Neuronal stem cell (in vitro differentiated cells): ENCODE measurements at regions not wholly inside any gene's neighbourhood (a gene's known extent, or its start where the extent isn't known, plus 50 kb on each side); places are given as distances from the start of the nearest gene placed in this dataset.

Experiments
- DNase-seq: peaks from one replicate; pipeline ENCODE4 v3.0.0-alpha.2; 2013; ENCODE audit warnings: low spot score
- H2AFZ ChIP-seq: one replicate; pipeline ENCODE4 v1.6.1; 2013; ENCODE audit warnings: mild to moderate bottlenecking, low read length, inconsistent platforms
- H2AK5ac ChIP-seq: 2 replicates; pipeline ENCODE4 v1.6.1; 2013; ENCODE audit warnings: low read depth, mild to moderate bottlenecking, inconsistent platforms, low read length, moderate library complexity, mixed read lengths
- H2BK120ac ChIP-seq: 2 replicates; pipeline ENCODE4 v1.6.1; 2013; ENCODE audit warnings: low read depth, mild to moderate bottlenecking, inconsistent platforms, low read length, moderate library complexity, mixed read lengths
- H2BK12ac ChIP-seq: one replicate; pipeline ENCODE4 v1.6.1; 2013; ENCODE audit warnings: low read length, inconsistent platforms
- H2BK15ac ChIP-seq: 2 replicates; pipeline ENCODE4 v1.6.1; 2013; ENCODE audit warnings: mild to moderate bottlenecking, low read length, inconsistent platforms, mixed read lengths
- H2BK5ac ChIP-seq: one replicate; pipeline ENCODE4 v1.6.1; 2013; ENCODE audit warnings: inconsistent platforms, mild to moderate bottlenecking, low read length, moderate library complexity
- H3K14ac ChIP-seq: one replicate; pipeline ENCODE4 v1.6.1; 2013; ENCODE audit warnings: low read length, inconsistent platforms
- H3K18ac ChIP-seq: 2 replicates; pipeline ENCODE4 v1.6.1; 2013; ENCODE audit warnings: low read length, inconsistent platforms
- H3K23ac ChIP-seq: 2 replicates; pipeline ENCODE4 v1.6.1; 2013; ENCODE audit warnings: low read depth, mild to moderate bottlenecking, mixed read lengths, low read length, inconsistent platforms; ENCODE audit not compliant: poor library complexity
- H3K27ac ChIP-seq: replicated peaks from 3 replicates; pipeline ENCODE4 v1.5.1; 2013; ENCODE audit warnings: low read length, inconsistent platforms
- H3K27me3 ChIP-seq, 3 experiments: 2 replicates each; pipeline ENCODE4 v1.6.1; 2013; ENCODE audit warnings: low read length in 3 of 3, mild to moderate bottlenecking in 2 of 3, inconsistent platforms in 1 of 3, low read depth in 1 of 3, mixed read lengths in 1 of 3, moderate library complexity in 1 of 3; ENCODE audit not compliant: control insufficient read depth in 3 of 3, insufficient read depth in 3 of 3
- H3K36me3 ChIP-seq, 2 donors: replicated peaks in 1 of 2; 2 replicates each; pipeline ENCODE4 v1.6.1; 2013; ENCODE audit warnings: low read length in 2 of 2; ENCODE audit not compliant: control insufficient read depth in 2 of 2, insufficient read depth in 2 of 2
- H3K4ac ChIP-seq: 2 replicates; pipeline ENCODE4 v1.6.1; 2013; ENCODE audit warnings: inconsistent platforms, mild to moderate bottlenecking, low read length, moderate library complexity
- H3K4me1 ChIP-seq, 2 donors: 1 replicate in 1 of 2; 2 replicates in 1 of 2; pipeline ENCODE4 v1.6.1; 2013; ENCODE audit warnings: low read length in 2 of 2, low read depth in 1 of 2; ENCODE audit not compliant: control insufficient read depth in 2 of 2, insufficient read depth in 1 of 2
- H3K4me2 ChIP-seq: one replicate; pipeline ENCODE4 v1.6.1; 2013; ENCODE audit warnings: mild to moderate bottlenecking, low read length, inconsistent platforms; ENCODE audit not compliant: insufficient read depth, poor library complexity, severe bottlenecking
- H3K4me3 ChIP-seq, 2 donors: 2 replicates each; pipeline ENCODE4 v1.5.1; 2013; ENCODE audit warnings: low read length in 2 of 2, mild to moderate bottlenecking in 2 of 2, inconsistent platforms in 1 of 2, moderate library complexity in 1 of 2
- H3K79me1 ChIP-seq: one replicate; pipeline ENCODE4 v1.6.1; 2013; ENCODE audit warnings: low read depth, mild to moderate bottlenecking, inconsistent platforms, low read length, moderate library complexity
- H3K9ac ChIP-seq: one replicate; pipeline ENCODE4 v1.6.1; 2013; ENCODE audit warnings: mild to moderate bottlenecking, low read depth, low read length, inconsistent platforms; ENCODE audit not compliant: poor library complexity
- H3K9me3 ChIP-seq, 2 donors: replicated peaks in 1 of 2; 2 replicates each; pipeline versions ENCODE3 to v1.6.1; 2013; ENCODE audit warnings: low read length in 2 of 2, mild to moderate bottlenecking in 2 of 2, inconsistent platforms in 1 of 2, low read depth in 1 of 2, mixed read lengths in 1 of 2, moderate library complexity in 1 of 2; ENCODE audit not compliant: control insufficient read depth in 2 of 2, insufficient read depth in 1 of 2
- H4K8ac ChIP-seq: one replicate; pipeline ENCODE4 v1.6.1; 2013; ENCODE audit warnings: low read depth, mild to moderate bottlenecking, inconsistent platforms, low read length, moderate library complexity
- H4K91ac ChIP-seq: one replicate; pipeline ENCODE4 v1.6.1; 2013; ENCODE audit warnings: low read length, low read depth, mild to moderate bottlenecking, inconsistent platforms; ENCODE audit not compliant: poor library complexity
- WGBS, 2 donors: extraction: QIAGEN DNeasy Blood & Tissue Kit; methylation state at CpG; one replicate each; pipeline ENCODE4 v1.1.7; 2013; ENCODE audit warnings: missing lambda C conversion rate in 2 of 2, mixed read lengths in 1 of 2; ENCODE audit not compliant: insufficient read length in 2 of 2, insufficient replicate concordance in 1 of 2; ENCODE audit errors: extremely low coverage in 2 of 2; 5-methylcytosine and 5-hydroxymethylcytosine counted together

- Histone ChIP-seq H3K23ac (no peak overlapping the region), H3K27me3 (no peaks in the 10 kb centered on the region), H3K36me3 (no peaks in the 10 kb centered on the region), H2AFZ (no peak overlapping the region), H3K4ac (no peak overlapping the region), H3K4me2 (no peak overlapping the region), H3K18ac (no peak overlapping the region), H2BK12ac (no peak overlapping the region), H3K27ac (no peak overlapping the region), H3K79me1 (no peaks in the 10 kb centered on the region), H3K9me3 (peaks cover 3 to 5% of the 10 kb centered on the region in 2 donors), H2AK5ac (no peak overlapping the region), H3K4me1 (no peaks in the 10 kb centered on the region), H4K91ac (no peak overlapping the region), H4K8ac (no peak overlapping the region), H2BK15ac (no peak overlapping the region), H3K4me3 (no peak overlapping the region), H3K9ac (no peak overlapping the region), H3K14ac (no peak overlapping the region), H2BK120ac (no peak overlapping the region), H2BK5ac (no peak overlapping the region)
- no peak for DNase-seq
Observed at GRCh38 chr12:61896436-61896835, 363.8 kb upstream of the USP15 start.

DNA sequence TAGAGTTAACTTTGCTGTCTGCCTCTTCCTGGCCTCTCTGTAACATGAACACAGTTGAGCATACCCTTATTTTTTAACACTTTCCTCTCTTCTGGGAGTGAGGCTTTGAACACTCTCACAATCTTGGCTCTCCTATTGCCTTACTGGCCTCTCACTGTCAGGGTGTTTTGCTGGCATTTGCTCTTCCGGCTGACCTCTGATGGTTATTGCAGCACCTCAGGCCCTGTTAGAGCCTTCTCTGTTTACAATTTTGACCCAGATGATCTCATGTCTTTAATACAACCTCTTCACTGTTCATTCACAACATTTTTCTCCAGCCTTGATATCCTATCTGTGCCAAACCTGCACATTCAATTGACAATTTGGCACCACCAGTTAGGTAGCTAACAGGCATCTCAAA lies 357.8 kb upstream of the USP15 start:
- Histone ChIP-seq H3K4me1 (no peaks in the 10 kb centered on the region), H2BK15ac (no peak overlapping the region), H4K91ac (no peak overlapping the region), H2BK12ac (no peak overlapping the region), H3K4ac (no peak overlapping the region), H2AFZ (no peak overlapping the region), H3K14ac (no peak overlapping the region), H3K9me3 (peaks cover 5% of the 10 kb centered on the region in 2 donors), H3K27ac (no peak overlapping the region), H2AK5ac (no peak overlapping the region), H3K4me2 (no peak overlapping the region), H4K8ac (no peak overlapping the region), H3K18ac (no peak overlapping the region), H3K27me3 (no peaks in the 10 kb centered on the region), H3K9ac (no peak overlapping the region), H3K36me3 (no peaks in the 10 kb centered on the region), H3K79me1 (no peaks in the 10 kb centered on the region), H3K4me3 (no peak overlapping the region), H3K23ac (no peak overlapping the region), H2BK120ac (no peak overlapping the region), H2BK5ac (no peak overlapping the region)
- DNase-seq = no peak
- no CpG with 5 or more reads among the region's 1 CpG for WGBS, 2 donors

GRCh38 chr12:61911113-61911512 lies 349.1 kb upstream of the USP15 start:
- H3K23ac ChIP-seq = no peak overlapping the region
- no peak overlapping the region for H2AK5ac ChIP-seq
- no peaks in the 10 kb centered on the region for H3K79me1 ChIP-seq
- H3K9me3 ChIP-seq = peaks cover 0 to 2% of the 10 kb centered on the region in 2 donors
- H3K18ac ChIP-seq = no peak overlapping the region
- H2BK12ac ChIP-seq = no peak overlapping the region
- H4K91ac ChIP-seq = no peak overlapping the region
- no peaks in the 10 kb centered on the region for H3K36me3 ChIP-seq
- H3K4ac ChIP-seq = no peak overlapping the region
- H3K4me2 ChIP-seq = no peak overlapping the region
- H3K27ac ChIP-seq = no peak overlapping the region
- H3K9ac ChIP-seq = no peak overlapping the region
- no peak overlapping the region for H3K14ac ChIP-seq
- no peak overlapping the region for H2BK120ac ChIP-seq
- DNase-seq = no peak
- no peak overlapping the region for H4K8ac ChIP-seq
- no peak overlapping the region for H2AFZ ChIP-seq
- H3K4me3 ChIP-seq = no peak overlapping the region
- no peaks in the 10 kb centered on the region for H3K4me1 ChIP-seq
- no peak overlapping the region for H2BK5ac ChIP-seq
- H3K27me3 ChIP-seq = no peaks in the 10 kb centered on the region
- H2BK15ac ChIP-seq = no peak overlapping the region
- WGBS, 2 donors = no CpG with 5 or more reads among the region's 2 CpGs

GRCh38 chr12:61915420-61915819 lies 344.8 kb upstream of the USP15 start:
- Histone ChIP-seq H3K23ac (no peak overlapping the region), H2BK15ac (no peak overlapping the region), H2BK5ac (no peak overlapping the region), H3K4me2 (no peak overlapping the region), H4K8ac (no peak overlapping the region), H3K9me3 (no peaks in the 10 kb centered on the region), H2BK12ac (no peak overlapping the region), H3K18ac (no peak overlapping the region), H3K79me1 (no peaks in the 10 kb centered on the region), H3K36me3 (no peaks in the 10 kb centered on the region), H2AFZ (no peak overlapping the region), H2BK120ac (no peak overlapping the region), H3K27me3 (no peaks in the 10 kb centered on the region), H3K4me1 (no peaks in the 10 kb centered on the region), H3K9ac (no peak overlapping the region), H3K14ac (no peak overlapping the region), H2AK5ac (no peak overlapping the region), H3K4me3 (no peak overlapping the region), H3K4ac (no peak overlapping the region), H3K27ac (no peak overlapping the region), H4K91ac (no peak overlapping the region)
- DNase-seq = no peak
- no CpG with 5 or more reads among the region's 3 CpGs for WGBS, 2 donors
